DND-41 (cell line): ENCODE measurements at regions not wholly inside any gene's neighbourhood (a gene's known extent, or its start where the extent isn't known, plus 50 kb on each side); places are given as distances from the start of the nearest gene placed in this dataset.
"Not testable (repeated sequence)": the region's sequence is repeated elsewhere in the genome, so short reads cannot be mapped to it uniquely, and the experiment has no call there.

Source experiments
- ATAC-seq: fragments of 200-7000 bp; cut with Tn5 transposase; 3 replicates; pipeline ENCODE4 v1.9.1; 2021; ENCODE audit warnings: low read depth; ENCODE audit not compliant: insufficient read depth
- DNase-seq: peaks from one replicate; pipeline ENCODE4 v3.0.0-alpha.2; 2020
- H2AFZ ChIP-seq: 2 replicates; pipeline ENCODE4 v1.6.0; 2012; ENCODE audit warnings: low read depth, low read length
- H3K27ac ChIP-seq: 2 replicates; pipeline ENCODE4 v1.5.1; 2012; ENCODE audit warnings: low read length, inconsistent platforms
- H3K27me3 ChIP-seq: fragments of 200-600 bp; sonication (generic); 2 replicates; pipeline ENCODE4 v1.6.0; 2012; ENCODE audit warnings: low read length, mild to moderate bottlenecking, inconsistent platforms; ENCODE audit not compliant: insufficient read depth, poor library complexity
- H3K36me3 ChIP-seq: 2 replicates; pipeline ENCODE4 v1.5.1; 2012; ENCODE audit warnings: low read length, inconsistent platforms; ENCODE audit not compliant: insufficient read depth
- H3K4me1 ChIP-seq: 2 replicates; pipeline ENCODE4 v1.5.1; 2012; ENCODE audit warnings: mild to moderate bottlenecking, low read length; ENCODE audit not compliant: insufficient read depth
- H3K4me2 ChIP-seq: 2 replicates; pipeline ENCODE4 v1.6.0; 2012; ENCODE audit warnings: mild to moderate bottlenecking, moderate library complexity, low read length, inconsistent platforms; ENCODE audit not compliant: insufficient read depth
- H3K4me3 ChIP-seq, 2 experiments: fragments of 200-600 bp in 1 of 2; shearing (Covaris generic) in 1 of 2; 2 replicates each; pipeline ENCODE4 v1.5.1; 2012 to 2016; ENCODE audit warnings: inconsistent platforms in 2 of 2, low read length in 2 of 2, mild to moderate bottlenecking in 2 of 2, low read depth in 1 of 2, moderate library complexity in 1 of 2
- H3K79me2 ChIP-seq: 2 replicates; pipeline ENCODE4 v1.6.0; 2012; ENCODE audit warnings: low read length, inconsistent platforms; ENCODE audit not compliant: insufficient read depth
- H3K9ac ChIP-seq: 2 replicates; pipeline ENCODE4 v1.6.0; 2012; ENCODE audit warnings: low read depth, mild to moderate bottlenecking, inconsistent platforms, low read length, moderate library complexity
- H3K9me3 ChIP-seq: 2 replicates; pipeline ENCODE4 v1.5.1; 2012; ENCODE audit warnings: low read length, moderate library complexity, mild to moderate bottlenecking, inconsistent platforms; ENCODE audit not compliant: insufficient read depth, severe bottlenecking
- H4K20me1 ChIP-seq: 2 replicates; pipeline ENCODE4 v1.6.0; 2012; ENCODE audit warnings: low read length; ENCODE audit not compliant: insufficient read depth
- CTCF ChIP-seq: IDR thresholded peaks from 2 replicates; pipeline ENCODE4 v1.5.1; 2012; ENCODE audit warnings: borderline replicate concordance, low read length, moderate library complexity, mild to moderate bottlenecking; ENCODE audit not compliant: poor library complexity, severe bottlenecking; ENCODE audit errors: extremely low read depth
- EZH2 ChIP-seq: IDR thresholded peaks from 3 replicates; pipeline ENCODE4 v1.6.1; 2012; ENCODE audit warnings: borderline replicate concordance, low read depth, mild to moderate bottlenecking, moderate library complexity, low read length, inconsistent platforms; ENCODE audit not compliant: severe bottlenecking

- Histone ChIP-seq H3K4me1 (peaks cover 7% of the 10 kb centered on the region; the same call in 1 of the 2 replicates), H3K4me3 (no peak overlapping the region), H3K9me3 (no peaks in the 10 kb centered on the region), H4K20me1 (no peaks in the 10 kb centered on the region), H3K27ac (no peak overlapping the region), H3K4me2 (no peak overlapping the region), H2AFZ (no peak overlapping the region), H3K9ac (no peak overlapping the region), H3K36me3 (no peaks in the 10 kb centered on the region), H3K27me3 (no peaks in the 10 kb centered on the region), H3K79me2 (no peaks in the 10 kb centered on the region)
- DNase-seq (no peak), ATAC-seq (no peak)
- TF ChIP-seq EZH2 (no peak), CTCF (no peak)
Measured at GRCh38 chr1:166675213-166675612, 164.1 kb upstream of the POGK start.

DNA sequence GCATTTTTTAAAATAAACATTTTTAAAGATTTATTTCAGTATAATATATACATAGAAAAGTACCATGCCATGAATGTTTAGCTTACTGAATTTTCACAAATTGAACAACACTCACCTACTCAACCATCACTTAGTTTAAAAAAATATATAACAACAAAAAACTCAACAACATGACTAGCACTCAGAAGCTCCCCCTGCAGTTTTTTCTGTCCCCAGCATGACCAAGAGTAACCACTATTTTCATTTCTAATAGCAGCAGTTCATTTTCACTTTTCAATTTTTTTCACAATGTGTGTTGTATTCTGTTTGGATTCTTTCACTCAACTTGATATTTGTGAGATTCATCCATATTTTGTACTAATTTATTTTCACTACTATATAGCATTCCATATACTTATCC lies 162.3 kb upstream of the POGK start:
- TF ChIP-seq CTCF (no peak), EZH2 (no peak)
- H3K27ac ChIP-seq = no peak overlapping the region
- no peak for ATAC-seq

DNA sequence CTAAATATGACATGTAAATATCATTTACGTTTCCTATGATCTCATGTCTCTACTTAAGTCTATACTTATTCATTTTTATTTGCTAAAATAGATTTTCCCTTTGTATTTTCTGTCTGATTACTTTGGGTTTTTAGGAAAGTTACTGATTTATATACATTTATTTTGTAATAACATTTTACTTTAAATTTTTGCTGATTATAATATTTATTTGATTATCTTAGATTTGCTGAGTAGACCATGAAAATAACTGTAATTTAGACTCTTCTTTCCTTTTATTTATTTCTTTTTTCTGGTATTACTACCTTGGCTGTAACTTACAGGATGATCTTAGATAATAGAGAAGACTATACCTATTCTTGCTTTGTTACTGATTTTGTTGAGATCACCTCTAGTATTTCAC lies 159.9 kb upstream of the POGK start:
- H2AFZ ChIP-seq = no peak overlapping the region
- no peak for ATAC-seq
- no peaks in the 10 kb centered on the region for H3K9me3 ChIP-seq
- TF ChIP-seq EZH2 = no peak
- no peak for TF ChIP-seq CTCF
- H3K36me3 ChIP-seq = no peaks in the 10 kb centered on the region
- no peak overlapping the region for H3K4me2 ChIP-seq
- no peak for DNase-seq
- no peaks in the 10 kb centered on the region for H4K20me1 ChIP-seq
- no peaks in the 10 kb centered on the region for H3K79me2 ChIP-seq
- H3K27me3 ChIP-seq = no peaks in the 10 kb centered on the region
- H3K9ac ChIP-seq = no peak overlapping the region
- H3K4me1 ChIP-seq = no peaks in the 10 kb centered on the region
- H3K4me3 ChIP-seq = no peak overlapping the region
- H3K27ac ChIP-seq = no peak overlapping the region

More for the DNA sequence above, 162.3 kb upstream of the POGK start:
- Histone ChIP-seq H3K4me2 (no peak overlapping the region), H3K4me1 (peaks cover 7% of the 10 kb centered on the region; the same call in 1 of the 2 replicates), H3K27me3 (no peaks in the 10 kb centered on the region), H3K9me3 (no peaks in the 10 kb centered on the region), H3K4me3 (no peak overlapping the region), H3K79me2 (no peaks in the 10 kb centered on the region), H2AFZ (no peak overlapping the region), H3K36me3 (no peaks in the 10 kb centered on the region), H3K9ac (no peak overlapping the region), H4K20me1 (no peaks in the 10 kb centered on the region)
- DNase-seq = no peak

- TF ChIP-seq EZH2 (no peak), CTCF (no peak)
- DNase-seq (no peak), ATAC-seq (no peak)
- Histone ChIP-seq H3K27me3 (no peaks in the 10 kb centered on the region), H3K9ac (no peak overlapping the region), H3K79me2 (no peaks in the 10 kb centered on the region), H3K4me3 (no peak overlapping the region), H2AFZ (no peak overlapping the region), H4K20me1 (no peaks in the 10 kb centered on the region), H3K9me3 (no peaks in the 10 kb centered on the region), H3K36me3 (no peaks in the 10 kb centered on the region), H3K4me2 (no peak overlapping the region), H3K27ac (no peak overlapping the region), H3K4me1 (no peaks in the 10 kb centered on the region)
Measured at GRCh38 chr1:166682588-166682987, 156.7 kb upstream of the POGK start.

- not testable (repeated sequence) for H3K9me3 ChIP-seq, H3K79me2 ChIP-seq, H2AFZ ChIP-seq, H3K4me2 ChIP-seq, H4K20me1 ChIP-seq, H3K4me3 ChIP-seq, H3K27me3 ChIP-seq, H3K36me3 ChIP-seq, H3K4me1 ChIP-seq, H3K9ac ChIP-seq, ATAC-seq, H3K27ac ChIP-seq, DNase-seq
Measured at GRCh38 chr1:166684669-166685068, 154.6 kb upstream of the POGK start.
